OCI-M1 (cell line): ENCODE measurements at regions not wholly inside any gene's neighbourhood (a gene's known extent, or its start where the extent isn't known, plus 50 kb on each side); places are given as distances from the start of the nearest gene placed in this dataset.

ENCODE experiments used
- DNase-seq: peaks from one replicate; lab custom pipeline; 2025; lab: John Stamatoyannopoulos, UW

DNA sequence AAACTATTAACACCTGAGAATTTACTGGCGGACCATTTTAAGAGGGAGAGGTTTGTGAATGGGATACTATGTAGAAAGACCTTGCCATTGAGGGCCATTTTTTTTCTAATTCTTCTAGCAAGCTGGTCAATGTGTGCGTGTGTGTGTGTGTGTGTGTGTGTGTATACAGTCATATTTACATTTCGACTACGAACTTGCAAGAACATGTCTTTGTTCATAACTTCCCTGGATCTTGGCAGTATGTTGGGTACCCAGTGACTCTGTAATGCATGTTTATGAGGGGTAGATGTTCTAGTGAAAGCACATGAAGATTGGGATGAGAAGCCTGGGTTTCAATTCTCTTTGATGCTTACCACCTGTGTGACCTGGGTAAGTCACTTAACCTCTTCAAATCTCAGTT is 133.6 kb downstream of the UBE2E3 start:
- DNase-seq, result no peak

DNA sequence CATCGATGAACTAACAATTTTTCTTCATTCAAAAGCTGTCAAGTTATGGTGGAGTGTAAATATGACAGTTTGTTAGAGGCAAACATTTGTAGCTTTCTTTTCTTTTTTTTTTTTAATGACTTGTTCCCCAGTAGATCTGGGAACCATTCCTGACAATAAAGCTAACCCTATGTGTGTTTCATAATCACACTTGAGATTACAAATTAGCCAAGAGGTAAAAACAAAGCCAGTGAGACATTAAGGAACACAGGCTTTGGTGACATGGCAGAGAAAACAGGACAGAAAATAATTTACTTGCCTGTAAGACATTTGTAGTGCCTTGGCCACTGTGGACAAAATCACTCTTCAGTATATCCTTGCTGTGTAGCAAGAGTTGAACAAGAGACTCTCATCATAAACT is 135.9 kb downstream of the UBE2E3 start:
- no peak for DNase-seq

DNA sequence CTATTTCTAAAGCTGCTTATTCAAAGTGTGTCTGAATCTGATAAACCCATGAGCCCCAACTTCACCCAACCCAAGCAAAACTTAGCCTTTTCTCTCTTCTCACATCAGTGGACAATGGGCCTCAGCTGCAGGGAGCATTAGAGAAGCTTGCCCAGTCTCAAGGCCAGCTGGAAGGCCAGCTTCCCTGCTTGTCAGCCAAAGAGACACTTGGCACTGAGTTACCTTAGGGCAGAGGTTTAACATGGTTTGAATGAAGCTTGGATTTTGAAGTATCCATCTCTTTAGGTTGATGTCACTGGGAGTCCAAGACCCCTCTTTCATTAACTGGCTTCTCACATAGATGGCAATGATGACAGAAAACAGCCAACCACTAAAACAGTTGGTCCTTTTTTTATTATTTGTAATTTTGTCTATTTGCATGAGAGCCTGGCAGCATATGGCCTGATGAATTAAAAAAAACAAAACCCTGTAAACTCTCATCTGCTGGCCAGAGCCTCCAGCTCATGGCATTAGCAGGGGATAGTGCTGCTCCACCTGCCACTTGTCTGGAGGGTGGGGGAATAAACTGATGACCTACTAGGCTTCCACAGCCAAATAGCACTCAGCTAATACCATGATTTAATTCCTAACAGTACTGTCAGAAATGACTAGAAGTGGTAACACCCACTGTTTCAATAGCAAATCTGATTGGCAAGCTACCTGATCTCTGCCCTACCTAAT is 137.0 kb downstream of the UBE2E3 start:
- DNase-seq, result no peak

DNA sequence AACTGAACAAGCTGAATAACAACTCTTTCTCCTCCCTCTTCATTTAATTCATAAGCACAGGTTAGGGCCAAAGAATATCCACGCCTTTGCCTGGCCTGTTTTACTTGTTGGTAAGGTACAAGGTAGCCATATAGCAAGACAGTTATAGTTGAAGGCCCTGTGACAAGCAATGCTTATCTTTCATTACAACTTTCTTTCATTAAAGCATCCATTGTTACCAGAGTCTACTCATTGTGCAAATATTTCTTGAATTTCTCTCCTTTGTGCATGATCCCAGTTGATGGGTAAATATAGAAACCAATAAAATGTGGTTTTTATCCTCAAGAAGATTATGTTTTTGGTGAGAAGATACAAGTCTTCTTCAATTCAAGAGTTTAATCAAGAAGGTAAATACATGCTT is 140.2 kb downstream of the UBE2E3 start:
- no peak for DNase-seq

DNA sequence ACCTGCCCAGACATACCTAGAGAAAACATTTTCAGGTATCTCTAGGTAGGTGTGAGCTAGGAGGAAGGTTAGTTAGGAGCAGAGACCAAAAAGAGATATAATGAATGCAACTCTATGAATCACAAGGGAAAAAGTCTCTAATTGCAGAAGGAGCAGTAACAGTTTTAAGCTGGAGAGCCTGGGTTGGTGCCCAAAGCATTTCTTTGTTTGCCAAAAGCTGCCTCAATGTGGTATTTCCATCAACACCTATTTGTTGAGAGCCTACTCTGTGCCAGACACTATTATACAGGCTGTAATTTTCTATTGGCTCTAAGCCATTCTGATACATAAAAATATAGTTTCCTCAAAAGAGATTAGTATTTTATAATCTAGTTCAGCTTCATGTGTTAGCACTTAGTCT is 141.6 kb downstream of the UBE2E3 start:
- no peak for DNase-seq

DNA sequence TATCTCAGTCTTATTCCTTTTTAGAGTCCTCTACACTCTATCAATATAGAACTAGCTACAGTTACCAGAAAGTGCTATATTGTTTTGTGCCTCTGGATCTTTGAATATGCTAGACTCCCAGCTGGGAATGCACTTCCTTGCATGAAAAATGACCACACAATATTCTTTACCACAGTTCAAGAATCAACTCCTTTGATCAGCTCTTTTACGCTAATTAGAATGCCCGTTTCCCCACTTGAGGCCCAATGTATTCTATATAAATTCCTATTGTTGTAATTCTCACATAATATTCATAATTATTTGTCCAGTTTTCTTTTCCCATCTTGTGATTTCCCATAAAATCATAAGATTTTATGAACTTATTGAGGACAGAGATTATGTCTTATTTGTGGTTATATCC is 142.2 kb downstream of the UBE2E3 start:
- DNase-seq, result no peak

DNA sequence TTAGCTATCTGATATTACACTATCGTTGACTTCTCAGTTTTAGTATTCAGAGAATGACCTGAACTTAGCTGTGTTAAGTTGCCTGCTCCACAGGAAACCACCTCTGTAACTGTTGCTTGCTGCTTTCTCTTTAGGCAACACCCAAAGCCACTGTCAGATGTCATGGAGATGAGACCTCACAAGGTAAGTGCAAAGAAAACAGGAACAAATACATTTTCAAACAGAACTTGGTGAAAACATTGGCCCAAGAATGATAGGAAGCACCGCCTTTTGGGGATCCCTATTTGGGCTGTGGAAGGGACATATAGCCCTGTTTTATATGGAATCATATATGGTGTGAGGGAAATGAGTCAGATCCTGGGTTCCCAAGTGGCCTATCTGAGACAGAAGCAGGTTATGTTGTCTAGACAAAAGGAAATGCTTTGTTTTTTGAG is 143.4 kb downstream of the UBE2E3 start:
- DNase-seq, result peak; percentile 86

DNA sequence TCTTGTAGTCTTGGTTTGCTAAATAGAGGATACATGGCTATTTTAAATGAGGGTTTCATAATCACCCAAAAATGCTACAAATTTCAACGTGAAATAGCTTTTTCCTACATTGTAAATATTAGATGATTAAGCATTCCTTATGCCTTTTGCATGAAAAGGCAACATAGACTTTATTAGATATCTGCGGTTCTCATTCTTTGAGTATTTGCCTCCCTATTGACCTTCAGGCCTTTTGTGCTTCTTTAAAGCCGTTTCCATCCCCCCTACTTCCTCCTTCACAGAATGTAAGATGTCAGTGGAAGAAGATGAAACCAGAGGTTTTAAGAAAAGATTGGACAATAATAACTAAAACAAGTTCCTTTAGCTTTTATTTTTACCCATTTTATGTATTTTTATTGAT is 144.1 kb downstream of the UBE2E3 start:
- peak; percentile 63 for DNase-seq

DNA sequence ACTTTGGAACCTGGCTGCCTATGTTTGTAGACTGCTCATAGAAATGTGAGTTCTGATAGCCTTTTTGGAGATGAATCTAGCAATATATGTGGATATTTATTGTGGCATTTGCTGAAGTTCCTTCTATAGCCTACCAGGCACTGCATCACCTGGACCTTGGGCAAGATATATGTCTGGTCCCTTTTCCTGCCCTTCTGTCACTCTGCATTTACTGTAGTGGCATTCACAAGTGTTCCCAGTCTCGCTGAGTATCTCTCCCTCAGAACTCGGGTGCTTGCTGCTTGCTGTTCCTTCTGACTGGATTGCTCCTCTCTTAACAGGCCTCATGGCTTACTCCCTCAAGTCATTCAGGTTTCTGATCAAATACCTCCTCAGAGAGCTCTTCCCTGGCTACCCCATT is 145.0 kb downstream of the UBE2E3 start:
- no peak for DNase-seq

DNA sequence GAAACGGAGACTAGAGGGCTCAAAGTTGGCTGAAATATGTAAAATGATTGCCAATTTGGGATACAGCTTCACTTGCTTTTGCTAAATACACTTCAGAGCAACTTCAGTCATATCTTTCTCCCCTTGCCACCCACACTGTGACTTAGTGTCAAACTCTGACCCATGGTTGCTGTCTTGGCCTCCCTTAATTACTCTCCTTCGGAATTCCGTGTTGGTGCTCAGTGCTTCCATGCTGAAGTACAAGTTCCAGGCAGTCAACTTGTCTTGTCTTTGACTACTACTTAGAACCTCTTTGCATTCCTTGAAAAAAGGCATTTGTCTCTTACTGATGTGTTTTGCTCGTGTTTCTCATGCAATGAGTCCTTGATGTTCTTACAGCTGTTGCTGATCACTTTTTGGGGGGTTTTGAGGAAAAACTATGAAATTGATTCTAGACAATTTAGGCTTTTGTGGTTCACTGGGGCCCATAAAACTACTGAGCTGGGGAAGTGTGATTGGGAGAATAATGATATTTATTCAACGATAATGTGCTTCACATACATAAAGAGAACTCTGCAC is 146.0 kb downstream of the UBE2E3 start:
- no peak for DNase-seq

DNA sequence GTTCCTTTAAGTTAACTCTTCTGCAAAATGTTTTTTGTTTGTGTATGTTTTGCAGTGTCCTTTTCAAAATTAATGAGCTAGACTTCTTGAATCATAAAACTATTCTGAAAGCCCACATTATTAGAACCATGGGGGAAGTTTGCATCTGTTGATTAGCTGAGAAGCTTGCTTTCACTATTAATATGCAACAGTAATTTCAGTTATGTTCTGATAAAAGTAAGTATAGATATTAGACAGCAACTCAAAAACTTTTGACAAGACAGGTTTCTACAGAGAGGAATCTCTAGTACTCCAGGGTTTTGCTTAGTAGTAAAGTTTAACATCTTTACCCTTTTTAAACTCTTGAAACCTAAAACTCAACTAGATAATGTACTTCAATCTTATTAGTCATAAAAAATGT is 147.8 kb downstream of the UBE2E3 start:
- no peak for DNase-seq

DNA sequence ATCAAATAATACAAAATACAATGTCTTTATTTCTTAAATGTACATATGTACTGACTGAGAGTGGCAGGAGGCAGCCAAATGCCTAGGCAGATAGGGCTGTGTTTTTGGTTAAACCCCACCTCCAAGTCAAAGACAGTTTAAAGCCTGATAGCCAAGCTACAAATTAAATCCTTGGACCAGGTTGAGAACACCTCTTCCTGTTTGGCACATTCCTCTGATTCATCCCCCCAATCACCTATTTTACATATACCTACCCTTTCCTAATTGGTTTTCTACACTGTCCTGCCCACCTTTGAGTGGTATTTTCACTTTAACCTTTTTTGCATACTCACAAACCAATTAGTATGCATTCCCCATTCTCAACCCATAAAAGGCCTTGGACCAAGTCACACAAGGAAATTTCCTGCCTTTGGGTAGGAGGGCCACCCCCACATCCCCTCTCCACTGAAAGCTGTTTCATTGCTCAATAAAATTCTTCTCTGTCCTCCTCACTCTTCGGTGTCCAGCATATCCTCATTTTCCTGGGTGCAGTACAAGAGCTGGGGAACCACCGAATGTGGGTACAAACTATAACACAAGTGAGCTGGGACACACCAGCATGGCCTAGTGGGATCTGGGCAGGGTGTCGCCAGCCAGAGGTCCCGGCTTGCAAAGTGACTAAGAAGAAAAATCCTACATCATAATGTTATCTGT is 149.1 kb downstream of the UBE2E3 start:
- DNase-seq, result no peak

DNA sequence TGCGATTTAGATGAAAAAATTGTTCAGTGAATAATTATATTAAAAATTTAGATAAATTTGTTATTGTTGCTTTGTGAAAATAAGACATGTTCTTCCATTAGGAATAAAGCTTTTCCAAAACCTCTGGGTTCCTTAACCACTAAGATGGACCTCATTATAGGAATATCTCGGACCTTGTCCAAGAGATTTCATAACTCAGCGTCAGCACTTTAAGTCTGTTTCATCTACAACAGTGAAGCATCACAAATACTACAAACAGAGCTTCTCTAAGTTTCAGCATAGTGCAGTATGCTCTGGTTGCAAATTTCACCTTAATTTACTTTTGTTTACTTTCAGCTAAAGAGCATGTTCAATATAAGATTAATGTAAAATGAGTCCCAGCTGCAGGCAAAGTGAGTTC is 150.3 kb downstream of the UBE2E3 start:
- DNase-seq, result no peak

DNA sequence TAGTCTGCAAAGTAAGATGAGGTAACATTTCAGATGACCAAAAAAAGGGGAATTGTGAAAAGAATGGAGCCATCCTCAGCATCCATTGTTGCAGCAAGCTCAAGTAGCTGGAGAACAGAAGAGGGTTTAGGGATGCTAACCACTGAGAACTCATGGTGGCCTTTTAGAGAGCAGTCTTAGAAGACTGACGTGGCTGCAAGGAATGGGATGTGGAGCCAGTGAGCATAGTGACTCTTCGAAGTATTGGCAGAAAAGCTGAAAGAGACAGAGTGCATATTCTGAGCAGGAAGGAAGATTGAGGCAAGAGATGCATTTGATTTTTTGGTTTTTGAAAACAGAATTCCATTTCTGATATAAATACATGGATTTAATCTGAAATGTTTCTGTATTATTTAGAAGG is 151.2 kb downstream of the UBE2E3 start:
- no peak for DNase-seq

DNA sequence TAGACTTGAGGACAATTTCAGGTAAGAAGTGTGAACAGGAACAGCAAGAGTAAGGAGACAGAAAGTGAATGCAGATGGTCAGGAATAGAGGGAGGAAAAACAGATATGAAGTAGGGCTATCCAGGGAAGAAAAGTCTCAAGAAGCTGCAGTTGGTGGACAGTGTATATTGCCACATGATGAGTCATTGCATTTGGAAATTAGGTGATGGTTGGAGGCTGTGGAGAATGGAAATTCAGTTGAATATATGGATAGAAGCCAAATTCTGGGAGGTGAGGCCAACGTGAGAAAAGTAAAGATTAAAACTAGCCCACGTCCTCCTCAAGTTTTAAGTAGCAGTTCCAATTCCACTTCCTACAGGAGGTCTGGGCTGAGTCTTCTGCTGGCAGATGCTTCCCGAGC is 158.4 kb downstream of the UBE2E3 start:
- DNase-seq, result no peak

DNA sequence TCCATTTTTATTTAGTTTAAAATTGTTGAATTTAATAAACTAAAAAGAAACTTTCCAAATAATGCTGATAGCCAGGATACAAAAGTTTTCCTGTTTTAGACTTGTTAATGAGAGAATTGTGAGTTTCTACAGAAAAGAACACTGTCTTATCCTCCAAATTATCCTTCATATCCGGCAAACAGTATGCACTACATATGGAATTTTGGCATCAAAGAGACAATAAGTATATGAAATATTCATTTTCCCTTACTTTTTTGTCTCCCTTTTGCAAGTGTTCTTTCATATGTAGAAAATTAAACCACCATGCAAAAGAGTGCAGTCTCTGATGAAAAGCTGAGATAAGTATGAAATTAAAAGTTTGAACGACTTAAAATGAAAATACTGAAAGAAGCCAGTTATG is 159.4 kb downstream of the UBE2E3 start:
- no peak for DNase-seq

DNA sequence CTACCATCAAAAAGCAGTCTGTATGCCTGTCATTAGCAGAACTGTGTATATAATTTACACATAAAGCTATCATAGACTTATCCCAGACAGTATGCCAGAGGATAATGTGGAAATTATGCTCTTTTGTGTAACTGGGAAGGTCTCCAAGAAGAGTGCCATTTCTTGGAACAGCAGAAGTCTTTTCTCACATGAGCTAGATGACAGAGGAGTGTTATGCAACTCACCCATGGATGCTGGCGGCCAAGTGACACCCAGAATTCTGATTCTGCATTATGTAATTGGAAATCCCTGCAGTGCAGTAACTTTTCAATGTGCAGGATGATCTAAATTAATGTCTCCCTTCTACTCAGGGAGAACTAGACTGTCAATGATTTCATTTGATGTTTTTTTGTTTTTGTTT is 160.0 kb downstream of the UBE2E3 start:
- no peak for DNase-seq

DNA sequence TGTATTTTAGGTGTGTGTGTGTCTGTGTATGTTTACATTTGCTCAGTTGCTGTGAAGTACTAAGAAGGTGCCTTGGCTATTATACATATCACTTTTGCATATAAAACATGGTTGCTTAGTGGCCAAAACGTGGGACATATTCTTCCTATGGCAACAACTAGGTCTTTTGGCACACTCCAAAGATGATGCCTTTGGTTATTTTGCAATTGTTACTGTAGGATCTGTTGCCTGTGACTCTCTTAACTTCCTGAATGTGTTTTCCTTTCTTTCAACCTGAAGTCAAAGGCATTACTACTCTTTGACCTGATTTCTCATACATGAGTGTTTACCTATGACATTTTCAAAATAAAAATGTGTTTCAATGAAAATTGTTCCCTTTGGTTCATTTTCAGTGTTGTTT is 160.5 kb downstream of the UBE2E3 start:
- no peak for DNase-seq

DNA sequence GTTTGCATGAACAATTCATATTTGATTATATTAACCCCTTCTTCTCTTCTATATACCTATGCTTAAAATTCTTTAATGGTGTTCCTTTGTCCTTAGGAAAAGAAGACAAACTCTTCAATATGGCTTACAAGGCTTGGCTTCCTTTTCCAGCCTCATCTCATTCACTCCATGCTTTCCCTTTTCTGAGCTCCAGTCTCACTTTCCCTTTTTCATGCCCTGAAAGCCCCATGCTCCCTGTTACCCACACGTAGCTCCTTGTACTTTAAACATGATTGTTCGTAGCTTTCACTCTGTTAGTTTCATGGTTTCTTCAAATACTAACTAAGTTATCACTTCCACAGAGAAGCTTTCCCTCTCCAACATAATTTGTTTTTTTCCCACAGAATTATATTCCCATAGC is 161.3 kb downstream of the UBE2E3 start:
- DNase-seq, result no peak

DNA sequence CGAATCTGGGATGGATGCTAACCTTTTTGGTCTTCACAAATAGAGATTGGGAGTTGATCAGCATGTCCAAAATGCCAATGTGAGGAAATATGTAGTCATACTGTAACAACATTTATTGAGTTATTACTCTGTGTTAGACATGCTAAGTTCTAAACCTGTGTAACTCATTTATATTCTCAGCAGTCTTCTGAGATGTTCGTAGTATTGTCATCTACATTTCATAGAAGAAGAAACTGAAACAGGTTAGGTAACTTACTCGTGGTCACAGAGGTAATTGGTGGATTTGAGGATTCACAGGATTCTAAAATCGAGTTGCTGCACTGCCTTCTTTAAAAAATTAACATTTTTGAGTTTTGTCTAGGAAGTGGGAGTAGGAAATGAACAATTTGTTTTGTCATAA is 162.1 kb downstream of the UBE2E3 start:
- DNase-seq, result no peak

DNA sequence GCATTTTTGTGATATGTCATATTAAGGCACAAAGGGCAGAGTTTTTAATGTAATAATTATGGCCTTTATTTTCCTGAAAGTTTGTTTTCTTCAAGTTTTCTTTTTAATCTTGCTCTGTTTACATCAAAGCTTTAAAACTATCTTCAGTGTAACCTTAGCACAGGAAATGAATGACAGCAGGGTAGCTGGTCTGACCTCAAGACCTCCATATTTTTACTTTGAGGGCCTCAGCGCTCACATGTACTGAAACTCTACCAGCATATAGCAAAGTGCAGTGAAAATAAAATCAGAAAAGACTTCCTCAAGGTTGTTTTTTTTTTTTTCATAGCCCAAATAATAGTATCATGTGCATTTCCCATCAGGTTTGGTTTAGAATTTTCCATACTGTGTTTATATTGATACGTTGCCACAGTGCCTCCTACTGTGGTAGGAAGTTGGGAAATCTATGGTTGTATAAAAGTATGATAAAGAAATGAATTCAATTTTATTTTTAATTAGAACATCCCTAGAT is 163.4 kb downstream of the UBE2E3 start:
- no peak for DNase-seq

DNA sequence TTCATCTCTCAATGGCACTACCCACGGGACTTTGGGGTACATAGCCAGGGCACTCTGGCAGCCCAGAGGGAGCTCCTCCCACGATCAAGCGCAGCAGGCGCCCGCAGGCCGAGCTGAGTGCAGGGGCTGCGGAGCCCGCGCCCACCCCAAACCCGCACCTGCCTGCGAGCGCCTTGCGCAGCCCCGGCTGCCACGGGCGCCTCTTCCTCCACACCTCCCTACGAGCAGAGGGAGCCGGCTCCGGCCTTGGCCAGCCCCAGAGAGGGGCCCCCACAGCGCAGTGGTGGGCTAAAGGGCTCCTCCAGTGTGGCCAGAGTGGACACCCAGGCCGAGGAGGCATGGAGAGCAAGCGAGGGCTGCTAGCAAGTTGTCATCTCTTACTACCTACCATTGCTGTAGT is 165.2 kb downstream of the UBE2E3 start:
- DNase-seq, result no peak

DNA sequence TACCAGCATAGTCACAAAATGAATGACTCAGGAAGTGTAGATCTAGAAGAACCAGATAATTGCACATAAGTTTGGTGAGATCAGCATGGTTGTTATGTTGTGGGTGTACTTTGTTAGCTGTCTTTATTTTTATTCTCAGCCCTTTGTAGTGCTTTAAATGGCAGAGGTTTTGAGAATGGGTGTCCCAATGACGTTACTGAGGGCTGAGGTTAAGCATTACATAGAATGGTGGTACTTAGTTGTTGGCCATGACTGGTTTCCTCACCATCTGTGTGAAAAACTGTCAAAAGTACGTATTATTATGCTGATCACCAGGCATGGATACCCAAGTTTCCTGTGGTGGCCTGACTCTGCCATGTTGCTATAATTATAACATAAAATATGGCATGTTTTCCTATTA is 165.8 kb downstream of the UBE2E3 start:
- DNase-seq, result no peak
